NCI-H1417 treated with DMSO at 0.1 percent for 48 hours (cell line): ENCODE measurements at regions not wholly inside any gene's neighbourhood (a gene's known extent, or its start where the extent isn't known, plus 50 kb on each side); places are given as distances from the start of the nearest gene placed in this dataset.

ENCODE experiments used
- DNase-seq: peaks from one replicate; lab custom pipeline; 2025; lab: John Stamatoyannopoulos, UW

DNA sequence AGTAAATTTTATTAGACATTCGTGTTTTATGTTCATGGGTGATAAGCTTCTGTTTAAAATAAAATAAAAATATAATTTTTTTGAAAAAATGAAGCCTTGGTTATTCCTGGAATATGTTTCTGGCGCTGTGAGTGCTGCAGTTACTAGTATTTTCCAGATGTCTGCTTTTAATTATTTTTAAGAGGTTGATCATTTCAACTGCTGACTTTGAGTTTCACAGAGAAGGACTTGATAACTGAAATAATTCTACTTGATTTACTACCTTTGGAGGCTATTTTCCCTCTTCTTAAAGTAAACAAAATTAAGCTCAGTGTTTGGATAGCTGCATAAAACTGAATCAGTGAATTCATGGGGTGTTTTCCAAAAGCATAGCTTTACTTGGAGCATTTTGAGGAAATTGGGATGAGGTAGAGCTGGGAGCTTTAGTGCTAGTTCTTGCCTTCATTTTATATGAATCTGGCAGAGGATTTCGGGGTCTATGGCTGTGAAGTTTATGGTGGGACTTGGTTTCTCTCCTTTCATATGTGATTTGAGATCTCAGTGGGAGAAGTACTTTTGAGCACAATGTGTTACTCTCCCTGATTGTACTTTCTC lies 666.5 kb downstream of the DCDC2C start:
- DNase-seq = no peak

DNA sequence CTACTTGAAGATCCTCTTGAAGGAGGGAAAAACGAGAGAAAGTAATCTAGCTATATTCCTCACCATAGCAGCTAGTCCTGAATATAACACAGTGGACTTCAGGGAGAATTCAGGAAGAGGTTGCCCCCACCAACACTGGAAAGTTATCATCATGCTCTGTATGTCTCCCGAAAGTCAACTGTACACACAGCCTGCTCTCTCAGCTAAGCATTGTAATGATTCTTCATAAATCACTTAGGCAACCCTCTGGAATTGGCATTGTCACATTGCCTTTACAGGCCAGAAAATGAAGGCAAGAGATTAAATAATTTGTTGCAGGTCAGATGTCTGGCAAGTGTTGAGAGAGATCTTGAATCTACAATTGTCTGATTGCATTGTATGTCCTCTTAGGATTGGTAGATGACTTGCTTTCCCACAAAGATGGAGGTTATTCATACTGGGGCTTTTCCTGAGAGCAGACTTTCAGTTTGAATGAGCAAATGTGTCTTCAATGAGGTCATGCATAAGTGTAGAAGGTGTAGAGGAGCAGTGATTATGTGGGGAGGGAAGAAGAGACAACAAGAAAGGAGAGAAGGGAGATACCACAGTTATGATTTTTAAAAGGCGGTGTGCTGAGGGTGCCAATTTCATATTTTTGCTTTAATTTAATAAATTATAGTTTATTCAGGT lies 667.2 kb downstream of the DCDC2C start:
- DNase-seq = no peak

- peak; percentile 95 for DNase-seq
Measured at GRCh38 chr2:4381049-4381448, 677.7 kb downstream of the DCDC2C start.

DNA sequence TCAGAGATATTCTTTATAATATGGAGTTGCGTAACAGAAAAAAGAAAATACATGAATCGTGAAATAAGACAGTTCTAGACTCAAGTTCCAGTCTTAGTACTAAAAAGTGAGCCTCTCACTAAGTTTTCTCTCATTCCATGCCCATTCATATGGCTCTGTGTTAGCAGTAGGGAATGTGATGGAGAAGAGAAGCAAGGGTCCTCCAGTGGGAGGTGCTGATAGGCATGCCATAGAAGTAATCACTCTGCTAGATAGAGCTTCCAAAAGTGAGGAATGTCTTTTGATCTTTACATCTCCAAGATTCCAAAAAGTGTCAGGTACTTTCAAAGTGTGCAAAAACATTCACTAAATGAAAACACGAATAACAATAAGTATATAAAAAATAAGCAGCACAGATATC lies 678.4 kb downstream of the DCDC2C start:
- DNase-seq = no peak

- DNase-seq = no peak
Measured at GRCh38 chr2:4391013-4391412, 687.6 kb downstream of the DCDC2C start.

GRCh38 chr2:4404363-4404762 lies 701.0 kb downstream of the DCDC2C start:
- no peak for DNase-seq

GRCh38 chr2:4408321-4408720 lies 704.9 kb downstream of the DCDC2C start:
- no peak for DNase-seq

- no peak for DNase-seq
Measured at GRCh38 chr2:4412637-4413187, 709.3 kb downstream of the DCDC2C start.

GRCh38 chr2:4415171-4415570 lies 711.8 kb downstream of the DCDC2C start:
- DNase-seq = no peak

GRCh38 chr2:4415810-4416413 lies 712.5 kb downstream of the DCDC2C start:
- DNase-seq = no peak

DNA sequence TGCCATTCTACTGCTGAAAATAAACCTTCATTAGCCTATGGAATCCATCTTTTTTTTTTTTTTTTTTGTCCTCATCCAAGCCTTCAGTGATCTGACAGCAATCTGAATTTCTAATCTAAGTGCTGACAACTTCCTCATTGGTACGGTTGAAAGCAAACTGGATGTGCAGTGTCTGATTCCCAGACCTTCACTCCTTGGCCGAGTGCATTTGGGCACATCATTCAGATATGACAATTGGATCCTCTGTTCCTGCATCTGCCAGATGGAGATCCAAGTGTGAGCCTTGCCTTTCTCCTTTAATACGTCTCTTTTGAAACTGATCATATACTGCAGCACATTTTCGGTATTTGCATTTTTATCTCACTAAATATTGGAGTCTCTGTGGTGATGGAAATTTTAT lies 713.1 kb downstream of the DCDC2C start:
- DNase-seq = no peak

- no peak for DNase-seq
Measured at GRCh38 chr2:4417771-4418170, 714.4 kb downstream of the DCDC2C start.

- no peak for DNase-seq
Measured at GRCh38 chr2:4420032-4420431, 716.7 kb downstream of the DCDC2C start.

GRCh38 chr2:4424153-4424552 lies 720.8 kb downstream of the DCDC2C start:
- DNase-seq = no peak

DNA sequence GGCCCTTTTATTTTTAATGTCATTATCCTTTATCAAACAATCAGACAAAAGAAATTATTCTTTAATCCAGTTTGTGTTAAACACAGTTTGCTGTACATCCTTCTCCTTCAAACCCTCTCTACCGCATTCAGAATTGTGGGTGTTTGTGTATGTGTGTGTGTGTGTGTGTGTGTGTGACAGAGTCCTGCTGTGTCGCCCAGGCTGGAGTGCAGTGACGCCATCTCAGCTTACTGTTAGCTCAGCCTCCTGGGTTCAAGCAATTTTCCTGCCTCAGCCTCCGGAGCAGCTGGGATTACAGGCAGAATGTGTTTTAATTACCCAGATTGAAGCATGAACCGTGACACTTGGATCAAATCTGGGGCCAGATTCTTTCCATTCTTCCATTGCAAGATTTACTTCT lies 723.7 kb downstream of the DCDC2C start:
- DNase-seq = peak; percentile 47

- DNase-seq = no peak
Measured at GRCh38 chr2:4445821-4446220, 742.4 kb downstream of the DCDC2C start.

GRCh38 chr2:4454907-4455306 lies 751.5 kb downstream of the DCDC2C start:
- DNase-seq = no peak

DNA sequence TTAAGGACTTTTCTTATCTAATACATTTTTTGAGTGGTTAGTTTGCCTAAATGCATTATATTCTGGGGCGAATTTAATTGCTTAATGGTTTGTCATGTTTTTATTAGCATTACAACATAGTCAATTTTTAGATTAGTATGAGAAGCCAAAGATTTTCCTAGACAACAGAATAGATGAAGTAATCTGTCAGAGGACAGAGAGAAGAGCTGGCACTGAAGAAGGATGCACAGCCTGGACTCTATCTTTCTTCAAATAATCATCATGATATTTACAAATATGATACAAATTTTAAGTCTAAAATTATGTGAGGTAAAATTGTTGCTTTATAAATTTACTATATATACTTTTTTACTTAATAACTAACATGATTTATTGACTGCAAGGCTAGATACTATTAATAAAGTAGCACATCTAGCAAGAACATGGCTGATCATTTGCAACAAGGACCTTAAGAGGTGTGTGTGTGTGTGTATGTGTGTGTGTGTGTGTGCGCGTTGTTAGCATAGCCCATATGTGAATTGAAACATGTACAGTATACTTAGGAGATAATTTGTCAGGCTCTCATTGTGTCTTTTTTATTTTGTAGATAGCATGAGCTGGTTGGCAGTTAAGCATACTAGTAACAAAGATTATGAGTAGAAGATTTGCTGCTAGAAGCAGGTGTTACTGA lies 752.2 kb downstream of the DCDC2C start:
- DNase-seq = no peak

- no peak for DNase-seq
Measured at GRCh38 chr2:4464634-4465266, 761.4 kb downstream of the DCDC2C start.

DNA sequence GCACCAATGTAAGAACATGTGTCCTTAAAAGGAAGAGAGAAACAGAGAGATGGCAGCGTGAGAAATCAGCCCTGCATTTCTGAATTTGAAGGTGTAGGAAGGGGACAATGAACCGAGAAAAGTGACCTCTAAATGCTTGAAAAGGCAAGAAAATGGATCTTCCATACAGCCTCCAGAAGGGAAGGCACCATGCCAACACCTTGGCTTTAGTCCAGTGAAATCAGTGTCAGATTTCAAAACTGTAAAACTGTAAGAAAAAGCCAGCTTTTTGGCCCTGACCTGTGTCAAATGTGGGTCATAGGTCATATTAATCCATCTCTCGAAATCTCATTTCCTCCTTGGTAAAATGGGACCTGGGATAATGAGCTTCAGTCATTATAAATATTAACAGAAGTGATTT lies 762.3 kb downstream of the DCDC2C start:
- no peak for DNase-seq

DNA sequence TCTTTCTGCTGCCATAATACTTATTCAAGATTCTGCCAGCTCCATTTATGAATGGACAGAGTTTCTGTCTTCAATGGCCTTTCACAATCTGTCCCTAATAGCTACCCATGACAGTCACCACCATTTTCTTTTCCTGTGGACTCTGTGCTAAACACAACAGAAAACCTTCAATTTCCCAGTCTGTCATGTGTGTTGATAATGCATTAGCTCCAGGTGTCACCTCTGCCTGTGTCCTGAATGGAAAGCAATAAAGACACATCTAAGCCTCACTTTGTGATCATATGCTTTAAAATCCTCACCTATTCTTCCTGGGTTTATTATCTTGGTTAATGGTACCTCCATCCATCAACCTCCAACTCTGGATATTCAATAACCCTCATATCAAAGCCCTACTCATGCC lies 772.2 kb downstream of the DCDC2C start:
- DNase-seq = no peak

DNA sequence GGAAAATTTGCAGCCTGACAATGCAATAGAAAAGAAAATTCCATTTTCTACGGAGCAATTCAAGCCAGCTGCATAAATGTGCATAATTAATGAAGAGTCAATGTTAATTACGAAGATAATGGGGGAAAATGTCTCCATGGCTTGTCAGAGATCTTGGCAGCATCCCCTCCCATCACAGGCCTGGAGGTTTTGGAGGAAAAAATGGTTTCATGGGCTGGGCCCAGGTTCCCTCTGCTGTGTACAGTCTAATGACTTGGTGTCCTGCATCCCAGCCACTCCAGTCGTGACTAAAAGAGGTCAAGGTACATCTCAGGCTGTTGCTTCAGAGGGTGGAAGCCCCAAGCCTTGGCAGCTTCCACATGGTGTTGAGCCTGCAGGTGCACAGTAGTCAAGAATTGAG lies 779.7 kb downstream of the DCDC2C start:
- DNase-seq = no peak
